AG04450 (cell line): ENCODE measurements at regions not wholly inside any gene's neighbourhood (a gene's known extent, or its start where the extent isn't known, plus 50 kb on each side); places are given as distances from the start of the nearest gene placed in this dataset.

Experiments used
- CTCF ChIA-PET: fragments of 300-600, 350-600 bp; formaldehyde crosslinking; extraction: SDS; loops from one replicate; lab custom pipeline; 2022; ENCODE audit warnings: antibody characterized with exemption, inconsistent platforms; lab: Charles Lee
- POLR2A ChIA-PET: fragments of 350-600 bp; formaldehyde crosslinking; extraction: SDS; loops from one replicate; lab custom pipeline; 2021; ENCODE audit warnings: antibody characterized with exemption, inconsistent platforms; lab: Yijun Ruan, JAX
- DNase-seq: peaks from one replicate; pipeline ENCODE4 v3.0.0-alpha.2; 2011; ENCODE audit warnings: low read depth, low spot score
- H3K27ac ChIP-seq: one replicate; pipeline ENCODE4 v1.5.1; 2012; ENCODE audit warnings: low read depth, low read length, control low read depth
- H3K27me3 ChIP-seq: one replicate; pipeline ENCODE4 v1.6.0; 2012; ENCODE audit warnings: low read length; ENCODE audit not compliant: control insufficient read depth, insufficient read depth
- H3K4me3 ChIP-seq: 2 replicates; pipeline ENCODE4 v1.5.1; 2011; ENCODE audit warnings: mild to moderate bottlenecking, low read depth, low read length, control low read depth
- H3K9me3 ChIP-seq: 2 replicates; pipeline ENCODE4 v1.5.1; 2012; ENCODE audit warnings: low read length; ENCODE audit not compliant: control insufficient read depth, insufficient read depth
- TF ChIP-seq, protein P1 (sequence below): IDR thresholded peaks from 2 replicates; pipeline ENCODE4 v1.5.1; 2011; ENCODE audit warnings: low read depth, low read length, control low read depth, inconsistent platforms

DNA sequence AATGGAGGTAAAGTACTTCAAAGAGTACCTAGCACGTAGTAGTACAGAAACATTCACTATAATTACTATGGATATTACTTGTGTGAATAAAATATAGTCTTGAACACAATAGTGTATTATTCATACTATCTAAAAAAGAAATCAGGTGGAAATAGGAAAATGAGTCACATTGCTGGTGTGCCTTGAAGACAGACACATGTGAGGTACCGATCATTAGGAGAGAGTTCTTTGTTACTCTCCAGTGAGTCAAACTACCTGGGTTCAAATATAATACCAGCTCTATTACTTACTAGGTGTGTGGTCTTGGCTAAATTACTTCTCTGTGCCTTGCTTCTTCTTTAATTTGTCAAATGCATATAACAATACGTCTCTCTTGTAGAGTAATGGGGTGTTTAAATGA, 50.8 kb upstream of the BEND6 start:
- no peak overlapping the region for H3K27ac ChIP-seq
- CTCF ChIA-PET = interaction anchor here (0.6 to 4.6 kb wide), 46 partner anchors 9 to 422 kb away, joined by 3 to 50 read pairs (median 5); partner anchors contain the start of genes BAG2, KIAA1586 and PRIM2
- no peaks in the 10 kb centered on the region for H3K27me3 ChIP-seq
- TF ChIP-seq, protein P1, sequence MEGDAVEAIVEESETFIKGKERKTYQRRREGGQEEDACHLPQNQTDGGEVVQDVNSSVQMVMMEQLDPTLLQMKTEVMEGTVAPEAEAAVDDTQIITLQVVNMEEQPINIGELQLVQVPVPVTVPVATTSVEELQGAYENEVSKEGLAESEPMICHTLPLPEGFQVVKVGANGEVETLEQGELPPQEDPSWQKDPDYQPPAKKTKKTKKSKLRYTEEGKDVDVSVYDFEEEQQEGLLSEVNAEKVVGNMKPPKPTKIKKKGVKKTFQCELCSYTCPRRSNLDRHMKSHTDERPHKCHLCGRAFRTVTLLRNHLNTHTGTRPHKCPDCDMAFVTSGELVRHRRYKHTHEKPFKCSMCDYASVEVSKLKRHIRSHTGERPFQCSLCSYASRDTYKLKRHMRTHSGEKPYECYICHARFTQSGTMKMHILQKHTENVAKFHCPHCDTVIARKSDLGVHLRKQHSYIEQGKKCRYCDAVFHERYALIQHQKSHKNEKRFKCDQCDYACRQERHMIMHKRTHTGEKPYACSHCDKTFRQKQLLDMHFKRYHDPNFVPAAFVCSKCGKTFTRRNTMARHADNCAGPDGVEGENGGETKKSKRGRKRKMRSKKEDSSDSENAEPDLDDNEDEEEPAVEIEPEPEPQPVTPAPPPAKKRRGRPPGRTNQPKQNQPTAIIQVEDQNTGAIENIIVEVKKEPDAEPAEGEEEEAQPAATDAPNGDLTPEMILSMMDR = no peak
- no peak overlapping the region for H3K4me3 ChIP-seq
- POLR2A ChIA-PET = interaction anchor here (0.8 kb wide), 1 partner anchor 268 kb away, joined by 3 read pairs; the partner anchor contains the start of gene BAG2
- H3K9me3 ChIP-seq = no peaks in the 10 kb centered on the region
- DNase-seq = no peak

DNA sequence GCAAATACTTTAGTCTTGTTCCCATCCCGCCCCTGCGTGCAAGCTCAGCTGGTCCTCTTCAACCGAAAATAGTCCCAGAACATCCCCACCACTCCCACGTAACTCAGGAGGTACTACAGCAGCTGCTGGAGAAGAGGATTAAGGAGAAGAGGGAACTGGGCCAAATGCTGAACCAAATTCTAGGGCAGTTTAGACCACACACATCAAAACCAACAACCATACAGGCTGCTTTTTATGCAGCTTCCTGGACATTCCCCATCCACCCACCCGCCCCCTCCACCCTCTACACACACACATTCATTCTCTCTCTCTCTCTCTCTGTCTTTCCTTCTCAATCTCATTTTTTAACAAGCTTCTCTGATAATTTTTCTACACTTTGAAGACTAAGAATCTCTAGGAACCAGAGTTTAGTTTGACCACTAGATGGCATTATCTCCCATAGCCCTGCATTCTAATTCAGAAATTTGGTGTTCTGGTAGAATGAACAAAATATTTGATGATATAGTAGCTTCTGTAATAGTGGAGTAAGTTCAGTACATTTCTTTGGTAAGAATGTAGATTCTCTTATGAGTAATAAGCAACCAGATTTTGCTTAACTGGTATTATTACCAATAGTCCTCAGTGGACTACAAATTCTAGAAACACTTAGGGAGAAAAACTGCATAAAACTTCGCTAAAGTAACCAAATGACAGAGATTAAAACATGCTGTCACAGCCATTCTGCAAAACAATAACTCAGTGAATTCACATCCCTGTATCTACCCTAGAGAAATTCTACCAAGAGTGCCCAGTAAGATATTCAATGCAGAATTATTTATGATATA, 52.1 kb upstream of the BEND6 start:
- ChIA-PET POLR2A (interaction anchor here (0.5 to 1.6 kb wide), 5 partner anchors 12 to 280 kb away, joined by 3 to 12 read pairs (median 4); partner anchors contain the start of gene BEND6), CTCF (interaction anchor here (0.5 to 4.6 kb wide), 75 partner anchors 10 to 424 kb away, joined by 3 to 44 read pairs (median 5); partner anchors contain the start of genes BEND6, DST and PRIM2)
- Histone ChIP-seq H3K9me3 (no peaks in the 10 kb centered on the region), H3K4me3 (no peak overlapping the region; the same call in 1 of the 2 replicates), H3K27ac (peak overlapping the region; percentile 33), H3K27me3 (no peaks in the 10 kb centered on the region)
- peak; percentile 59 for DNase-seq
- TF ChIP-seq, protein P1 = peak; percentile 77

DNA sequence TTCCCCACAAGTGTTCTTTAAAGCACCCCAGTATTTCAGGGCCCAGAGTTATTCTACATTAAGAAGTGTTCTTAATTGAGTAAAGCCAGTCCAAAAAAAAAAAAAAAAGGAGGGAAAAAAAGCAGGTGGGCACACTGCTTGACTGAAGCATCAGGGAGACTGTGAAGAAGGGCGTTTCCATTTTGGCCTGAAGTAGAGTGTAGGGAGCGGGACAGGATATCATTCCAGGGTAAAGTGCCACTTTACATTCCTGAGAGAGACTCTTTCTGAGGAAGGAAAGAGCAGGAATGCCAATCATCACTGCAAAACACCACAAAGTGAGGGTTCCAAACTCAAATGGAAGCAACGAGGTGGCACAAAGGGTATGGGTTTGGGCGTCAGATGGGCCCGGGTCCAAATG, 54.1 kb upstream of the BEND6 start:
- no peaks in the 10 kb centered on the region for H3K27me3 ChIP-seq
- POLR2A ChIA-PET = no interaction called here
- CTCF ChIA-PET = interaction anchor here (1.9 to 3.8 kb wide), 2 partner anchors 9 to 54 kb away, joined by 5 to 44 read pairs; partner anchors contain the start of gene BEND6
- H3K4me3 ChIP-seq = no peak overlapping the region
- TF ChIP-seq, protein P1 = no peak
- no peak overlapping the region for H3K27ac ChIP-seq
- DNase-seq = no peak
- no peaks in the 10 kb centered on the region for H3K9me3 ChIP-seq

DNA sequence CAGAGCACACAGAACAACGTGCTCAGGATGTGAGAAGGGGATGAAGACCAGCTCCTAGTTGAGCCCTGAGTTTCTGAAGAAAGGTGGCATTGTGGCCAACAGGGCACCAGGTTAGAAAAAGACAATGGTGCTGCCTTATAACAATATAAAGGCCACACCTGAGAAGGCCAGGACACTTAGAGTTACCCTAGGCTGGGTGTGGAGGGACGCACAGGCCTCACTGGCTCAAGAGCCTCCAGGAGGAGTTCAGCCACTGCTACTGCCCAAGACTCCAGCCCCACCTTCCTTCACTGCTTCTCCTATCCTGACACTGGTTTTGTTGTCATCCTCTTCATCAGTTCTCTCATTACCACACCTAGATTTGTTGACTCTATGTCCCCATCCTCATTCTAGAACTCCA, 55.2 kb upstream of the BEND6 start:
- TF ChIP-seq, protein P1 = no peak
- Histone ChIP-seq H3K9me3 (no peaks in the 10 kb centered on the region), H3K27ac (peak overlapping the region; percentile 33), H3K4me3 (no peak overlapping the region), H3K27me3 (no peaks in the 10 kb centered on the region)
- ChIA-PET CTCF (interaction anchor here (1.9 to 3.8 kb wide), 2 partner anchors 8 to 55 kb away, joined by 5 to 44 read pairs; partner anchors contain the start of gene BEND6), POLR2A (interaction anchor here (0.5 kb wide), 1 partner anchor 201 kb away, joined by 4 read pairs; no protein-coding TSS in a partner anchor)
- no peak for DNase-seq

DNA sequence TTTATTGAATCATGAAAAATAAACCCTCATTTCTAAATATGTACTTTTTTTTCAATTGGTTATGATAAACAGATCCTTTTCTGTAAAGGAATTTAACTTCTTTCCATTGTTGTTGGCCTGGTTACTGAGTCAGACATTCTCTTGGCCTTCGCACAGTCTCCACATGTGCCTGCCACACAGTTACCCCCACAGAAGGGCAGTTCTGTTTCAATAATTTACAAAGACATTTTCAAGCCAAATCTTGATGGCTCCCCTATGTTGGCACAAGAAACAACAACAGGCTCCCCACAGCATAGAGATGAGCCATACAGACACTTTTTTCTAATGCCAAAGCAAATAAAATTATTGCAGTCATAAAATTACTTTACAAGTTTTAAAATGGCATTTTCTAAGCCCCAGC, 55.6 kb upstream of the BEND6 start:
- H3K27me3 ChIP-seq = no peaks in the 10 kb centered on the region
- peak; percentile 11 for DNase-seq
- peak overlapping the region; percentile 33 for H3K27ac ChIP-seq
- H3K9me3 ChIP-seq = no peaks in the 10 kb centered on the region
- no peak overlapping the region for H3K4me3 ChIP-seq
- TF ChIP-seq, protein P1 = no peak
- ChIA-PET CTCF (interaction anchor here (1.9 kb wide), 1 partner anchor 56 kb away, joined by 5 read pairs; the partner anchor contains the start of gene BEND6), POLR2A (interaction anchor here (0.5 kb wide), 1 partner anchor 201 kb away, joined by 4 read pairs; no protein-coding TSS in a partner anchor)
